ENCODE measurements at regions not wholly inside any gene's neighbourhood (a gene's known extent, or its start where the extent isn't known, plus 50 kb on each side); places are given as distances from the start of the nearest gene placed in this dataset.

- no peak for TF ChIP-seq CTCF (IDR thresholded peaks at IDR 0.05; ENCODE audit: low read length)
- TF ChIP-seq EZH2 (optimal IDR thresholded peaks at IDR 0.05; ENCODE audit: low read depth, low read length): no peak
- no peak for TF ChIP-seq EZH2phosphoT487 (IDR thresholded peaks at IDR 0.05; ENCODE audit: low read length)
These were observed 325.0 kb downstream of the ARL6IP6 start for GRCh38 chr2:153043385-153043784.

All from MM.1S (cell line).